SH-SY5Y (cell line): ENCODE measurements at regions not wholly inside any gene's neighbourhood (a gene's known extent, or its start where the extent isn't known, plus 50 kb on each side); places are given as distances from the start of the nearest gene placed in this dataset.

Source experiments
- GATA2 ChIP-seq: IDR thresholded peaks from 2 replicates; pipeline ENCODE4 v1.6.1; 2011; ENCODE audit warnings: mild to moderate bottlenecking, low read depth, low read length
- GATA3 ChIP-seq: IDR thresholded peaks from 2 replicates; pipeline ENCODE4 v1.6.1; 2011; ENCODE audit warnings: low read depth, mild to moderate bottlenecking, low read length, moderate library complexity

GRCh38 chr16:35752773-35753558 lies 2293.6 kb downstream of the TP53TG3F start:
- no peak for TF ChIP-seq GATA3
- no peak for TF ChIP-seq GATA2
